Peyer's patch (tissue), 4 donors: ENCODE measurements at regions not wholly inside any gene's neighbourhood (a gene's known extent, or its start where the extent isn't known, plus 50 kb on each side); places are given as distances from the start of the nearest gene placed in this dataset.

Source experiments
- POLR2A ChIP-seq, 2 donors: fragments of 450-650 bp; IDR thresholded peaks; one replicate each; pipeline ENCODE4 v1.5.1; 2017; ENCODE audit warnings: antibody characterized with exemption in 2 of 2, mild to moderate bottlenecking in 2 of 2, moderate library complexity in 2 of 2
- TF ChIP-seq, protein P1 (sequence below), 6 experiments: fragments of 450-650 bp in 4 of 6; fragments of 200-600 bp in 2 of 6; sonication (generic) in 1 of 6; IDR thresholded peaks; one replicate each; pipeline ENCODE4 v1.5.1; 2017 to 2019; ENCODE audit warnings: antibody characterized with exemption in 6 of 6, mild to moderate bottlenecking in 3 of 6, moderate library complexity in 1 of 6

DNA sequence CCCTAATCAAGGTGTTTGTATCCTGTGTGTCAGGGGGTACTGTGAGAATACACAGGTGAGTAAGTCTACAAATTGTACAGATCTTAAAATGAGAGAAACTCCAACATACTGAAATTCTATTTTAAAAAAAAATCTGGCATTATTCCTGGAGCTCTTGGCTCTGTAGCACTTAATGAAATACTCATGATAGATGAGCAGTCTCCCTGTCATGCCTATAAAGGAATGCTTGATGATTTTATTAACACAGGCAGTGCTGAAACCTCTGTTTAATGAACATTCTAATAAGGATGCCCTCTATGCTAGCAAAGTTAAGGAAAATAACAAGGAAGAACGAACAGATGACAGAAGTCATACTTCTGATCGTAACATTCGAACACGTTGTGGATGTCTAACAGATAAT lies 233.9 kb upstream of the NEGR1 start:
- TF ChIP-seq, protein P1, sequence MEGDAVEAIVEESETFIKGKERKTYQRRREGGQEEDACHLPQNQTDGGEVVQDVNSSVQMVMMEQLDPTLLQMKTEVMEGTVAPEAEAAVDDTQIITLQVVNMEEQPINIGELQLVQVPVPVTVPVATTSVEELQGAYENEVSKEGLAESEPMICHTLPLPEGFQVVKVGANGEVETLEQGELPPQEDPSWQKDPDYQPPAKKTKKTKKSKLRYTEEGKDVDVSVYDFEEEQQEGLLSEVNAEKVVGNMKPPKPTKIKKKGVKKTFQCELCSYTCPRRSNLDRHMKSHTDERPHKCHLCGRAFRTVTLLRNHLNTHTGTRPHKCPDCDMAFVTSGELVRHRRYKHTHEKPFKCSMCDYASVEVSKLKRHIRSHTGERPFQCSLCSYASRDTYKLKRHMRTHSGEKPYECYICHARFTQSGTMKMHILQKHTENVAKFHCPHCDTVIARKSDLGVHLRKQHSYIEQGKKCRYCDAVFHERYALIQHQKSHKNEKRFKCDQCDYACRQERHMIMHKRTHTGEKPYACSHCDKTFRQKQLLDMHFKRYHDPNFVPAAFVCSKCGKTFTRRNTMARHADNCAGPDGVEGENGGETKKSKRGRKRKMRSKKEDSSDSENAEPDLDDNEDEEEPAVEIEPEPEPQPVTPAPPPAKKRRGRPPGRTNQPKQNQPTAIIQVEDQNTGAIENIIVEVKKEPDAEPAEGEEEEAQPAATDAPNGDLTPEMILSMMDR (IDR thresholded peaks at IDR 0.05), result no peak
- no peak for TF ChIP-seq POLR2A (IDR thresholded peaks at IDR 0.05)
